CD14-positive monocyte (primary cell): ENCODE measurements at regions not wholly inside any gene's neighbourhood (a gene's known extent, or its start where the extent isn't known, plus 50 kb on each side); places are given as distances from the start of the nearest gene placed in this dataset.

Experiments
- DNase-seq, 3 donors: peaks; one replicate each; pipeline ENCODE4 v3.0.0-alpha.2; 2011 to 2022
- H2AFZ ChIP-seq: 2 replicates; pipeline ENCODE4 v1.6.0; 2012; ENCODE audit warnings: mild to moderate bottlenecking, low read depth, low read length, inconsistent platforms; ENCODE audit not compliant: insufficient read depth, poor library complexity, severe bottlenecking
- H3K27ac ChIP-seq, 2 donors: 1 replicate in 1 of 2; 2 replicates in 1 of 2; pipeline ENCODE4 v1.5.1; 2012 to 2013; ENCODE audit warnings: low read length in 2 of 2, control low read depth in 1 of 2, inconsistent platforms in 1 of 2, low read depth in 1 of 2, mild to moderate bottlenecking in 1 of 2
- H3K27me3 ChIP-seq, 2 donors: one replicate each; pipeline versions ENCODE4 v1.6.0 to v1.6.1; 2011 to 2013; ENCODE audit warnings: low read length in 2 of 2; ENCODE audit not compliant: control insufficient read depth in 2 of 2, insufficient read depth in 2 of 2
- H3K36me3 ChIP-seq, 2 donors: replicated peaks in 1 of 2; 1 replicate in 1 of 2; 2 replicates in 1 of 2; pipeline versions ENCODE4 v1.5.1 to v1.6.1; 2012 to 2013; ENCODE audit warnings: low read length in 2 of 2, control low read depth in 1 of 2, inconsistent platforms in 1 of 2, mild to moderate bottlenecking in 1 of 2; ENCODE audit not compliant: insufficient read depth in 2 of 2, control insufficient read depth in 1 of 2
- H3K4me1 ChIP-seq, 2 donors: 1 replicate in 1 of 2; 2 replicates in 1 of 2; pipeline versions ENCODE4 v1.5.1 to v1.6.1; 2012 to 2013; ENCODE audit warnings: low read length in 2 of 2, control low read depth in 1 of 2, inconsistent platforms in 1 of 2, mild to moderate bottlenecking in 1 of 2, moderate library complexity in 1 of 2; ENCODE audit not compliant: insufficient read depth in 2 of 2, control insufficient read depth in 1 of 2
- H3K4me2 ChIP-seq: replicated peaks from 2 replicates; pipeline ENCODE3; 2012; ENCODE audit warnings: low read length, moderate library complexity, mild to moderate bottlenecking; ENCODE audit not compliant: poor library complexity, severe bottlenecking; ENCODE audit errors: extremely low read depth
- H3K4me3 ChIP-seq, 3 experiments: fragments of 200-600 bp in 1 of 3; sonication (generic) in 1 of 3; replicated peaks in 1 of 3; 1 replicate in 2 of 3; 2 replicates in 1 of 3; pipeline ENCODE4 v1.5.1; 2011 to 2013; ENCODE audit warnings: low read length in 3 of 3, mild to moderate bottlenecking in 3 of 3, control low read depth in 2 of 3, low read depth in 2 of 3, inconsistent platforms in 1 of 3, moderate library complexity in 1 of 3
- H3K79me2 ChIP-seq: 2 replicates; pipeline ENCODE4 v1.6.0; 2012; ENCODE audit warnings: mild to moderate bottlenecking, control low read depth, inconsistent platforms, low read length, moderate library complexity; ENCODE audit not compliant: insufficient read depth
- H3K9ac ChIP-seq: 2 replicates; pipeline ENCODE4 v1.6.0; 2017; ENCODE audit warnings: low read length, mild to moderate bottlenecking; ENCODE audit not compliant: insufficient read depth, poor library complexity, severe bottlenecking
- H3K9me3 ChIP-seq, 2 donors: replicated peaks in 1 of 2; 1 replicate in 1 of 2; 2 replicates in 1 of 2; pipeline versions ENCODE4 v1.5.1 to v1.6.1; 2012 to 2013; ENCODE audit warnings: low read length in 2 of 2, control low read depth in 1 of 2; ENCODE audit not compliant: control insufficient read depth in 1 of 2, insufficient read depth in 1 of 2
- H4K20me1 ChIP-seq: 2 replicates; pipeline ENCODE4 v1.6.0; 2012; ENCODE audit warnings: mild to moderate bottlenecking, low read length, control low read depth, moderate library complexity; ENCODE audit not compliant: insufficient read depth
- H3K27ac Mint-ChIP-seq, 7 donors: one replicate each; pipeline ENCODE4 v1.8.0; 2020; ENCODE audit warnings: mild to moderate bottlenecking in 7 of 7, mixed read lengths in 7 of 7, moderate library complexity in 6 of 7, inconsistent platforms in 2 of 7
- H3K27me3 Mint-ChIP-seq, 3 donors: one replicate each; pipeline ENCODE4 v1.8.0; 2021 to 2022; ENCODE audit warnings: low read depth in 3 of 3, mild to moderate bottlenecking in 3 of 3, mixed read lengths in 3 of 3, moderate library complexity in 3 of 3, inconsistent platforms in 1 of 3
- H3K36me3 Mint-ChIP-seq, 2 donors: one replicate each; pipeline ENCODE4 v1.8.0; 2020; ENCODE audit warnings: mixed read lengths in 2 of 2, inconsistent platforms in 1 of 2, mild to moderate bottlenecking in 1 of 2
- H3K4me1 Mint-ChIP-seq: one replicate; pipeline ENCODE4 v1.8.0; 2020; ENCODE audit warnings: mild to moderate bottlenecking, mixed read lengths
- H3K4me3 Mint-ChIP-seq, 2 donors: one replicate each; pipeline ENCODE4 v1.8.0; 2020; ENCODE audit warnings: mild to moderate bottlenecking in 2 of 2, mixed read lengths in 2 of 2, moderate library complexity in 1 of 2
- H3K9me3 Mint-ChIP-seq, 7 donors: one replicate each; pipeline ENCODE4 v1.8.0; 2020 to 2022; ENCODE audit warnings: mixed read lengths in 7 of 7, mild to moderate bottlenecking in 6 of 7, moderate library complexity in 6 of 7, inconsistent platforms in 2 of 7
- WGBS: methylation state at CpG from one replicate; pipeline ENCODE4 v1.1.5; 2013; ENCODE audit warnings: missing lambda C conversion rate; ENCODE audit not compliant: insufficient coverage; 5-methylcytosine and 5-hydroxymethylcytosine counted together
- intact Hi-C, 2 donors: fragments of 100-400 bp; cut with micrococcal nuclease; formaldehyde crosslinking; loops; one replicate each; pipeline versions ENCODE4 v1.15.0 to v1.15.1; 2023
- TF ChIP-seq, protein P1 (sequence below): fragments of 200-600 bp; IDR thresholded peaks from one replicate; pipeline ENCODE4 v1.8.0; 2022; ENCODE audit warnings: antibody characterized with exemption, mild to moderate bottlenecking

DNA sequence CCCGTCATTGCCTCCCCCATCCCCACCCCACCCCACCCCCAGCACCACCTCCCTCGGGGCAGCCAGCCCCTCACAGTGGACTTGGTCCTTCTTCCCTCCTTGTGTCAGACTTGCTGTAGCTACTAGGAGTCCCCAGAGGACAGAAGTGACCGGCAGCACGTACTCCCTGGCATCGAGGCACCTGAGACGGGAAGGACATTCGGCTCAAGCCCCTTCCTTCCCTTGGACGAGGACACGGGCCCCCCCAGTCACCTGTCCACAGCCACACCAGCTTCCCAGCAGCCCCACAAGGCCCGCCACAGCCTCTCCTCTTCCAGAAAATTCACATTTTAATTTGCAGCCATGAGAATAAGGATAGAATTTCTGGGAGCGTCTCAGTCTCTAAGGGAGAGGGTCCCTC, 267.8 kb upstream of the SHH start:
- Histone ChIP-seq H3K36me3 (no peaks in the 10 kb centered on the region), H3K4me2 (no peak overlapping the region), H3K9ac (no peak overlapping the region), H2AFZ (no peak overlapping the region), H3K9me3 (peaks cover 0 to 2% of the 10 kb centered on the region in 2 donors), H3K4me1 (no peaks in the 10 kb centered on the region), H3K27me3 (no peaks in the 10 kb centered on the region), H3K79me2 (no peaks in the 10 kb centered on the region), H3K27ac (no peak overlapping the region), H3K4me3 (no peak overlapping the region), H4K20me1 (no peaks in the 10 kb centered on the region)
- intact Hi-C loops, result no loop called here
- H3K4me1 Mint-ChIP-seq, result no peaks in the 10 kb centered on the region
- H3K4me3 Mint-ChIP-seq, result no peak overlapping the region
- WGBS, result no CpG with 5 or more reads among the region's 11 CpGs
- H3K27ac Mint-ChIP-seq, result no peak overlapping the region
- H3K27me3 Mint-ChIP-seq, result peaks cover 3 to 5% (median 5%) of the 10 kb centered on the region in 3 donors
- TF ChIP-seq, protein P1, sequence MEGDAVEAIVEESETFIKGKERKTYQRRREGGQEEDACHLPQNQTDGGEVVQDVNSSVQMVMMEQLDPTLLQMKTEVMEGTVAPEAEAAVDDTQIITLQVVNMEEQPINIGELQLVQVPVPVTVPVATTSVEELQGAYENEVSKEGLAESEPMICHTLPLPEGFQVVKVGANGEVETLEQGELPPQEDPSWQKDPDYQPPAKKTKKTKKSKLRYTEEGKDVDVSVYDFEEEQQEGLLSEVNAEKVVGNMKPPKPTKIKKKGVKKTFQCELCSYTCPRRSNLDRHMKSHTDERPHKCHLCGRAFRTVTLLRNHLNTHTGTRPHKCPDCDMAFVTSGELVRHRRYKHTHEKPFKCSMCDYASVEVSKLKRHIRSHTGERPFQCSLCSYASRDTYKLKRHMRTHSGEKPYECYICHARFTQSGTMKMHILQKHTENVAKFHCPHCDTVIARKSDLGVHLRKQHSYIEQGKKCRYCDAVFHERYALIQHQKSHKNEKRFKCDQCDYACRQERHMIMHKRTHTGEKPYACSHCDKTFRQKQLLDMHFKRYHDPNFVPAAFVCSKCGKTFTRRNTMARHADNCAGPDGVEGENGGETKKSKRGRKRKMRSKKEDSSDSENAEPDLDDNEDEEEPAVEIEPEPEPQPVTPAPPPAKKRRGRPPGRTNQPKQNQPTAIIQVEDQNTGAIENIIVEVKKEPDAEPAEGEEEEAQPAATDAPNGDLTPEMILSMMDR, result no peak
- DNase-seq, result no peak
- H3K9me3 Mint-ChIP-seq, result peaks cover 0 to 2% (median 0%) of the 10 kb centered on the region in 7 donors
- H3K36me3 Mint-ChIP-seq, result no peaks in the 10 kb centered on the region

DNA sequence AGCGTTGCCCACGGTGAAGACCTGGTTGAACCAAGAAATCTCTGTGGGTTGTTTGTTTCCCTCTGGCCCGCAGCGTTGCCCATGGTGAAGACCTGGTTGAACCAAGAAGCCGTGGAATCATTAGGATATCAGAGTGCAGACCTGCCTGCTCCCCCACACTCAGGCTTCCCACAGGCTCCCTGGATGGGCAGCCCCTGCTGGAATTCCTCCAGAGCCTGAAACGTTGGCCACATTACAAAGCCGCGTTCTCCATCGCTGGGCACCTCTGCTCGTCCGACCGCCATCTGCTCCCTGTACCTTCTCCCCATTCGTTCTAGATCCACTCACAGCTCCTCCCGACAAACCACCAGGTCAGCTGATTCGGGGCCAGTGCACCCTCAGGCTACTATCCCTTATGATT, 266.9 kb upstream of the SHH start:
- Histone ChIP-seq H3K9ac (no peak overlapping the region), H3K9me3 (peaks cover 0 to 2% of the 10 kb centered on the region in 2 donors), H2AFZ (no peak overlapping the region), H3K27ac (no peak overlapping the region), H3K4me1 (no peaks in the 10 kb centered on the region), H3K4me3 (no peak overlapping the region), H3K79me2 (no peaks in the 10 kb centered on the region), H4K20me1 (no peaks in the 10 kb centered on the region), H3K27me3 (no peaks in the 10 kb centered on the region), H3K4me2 (no peak overlapping the region), H3K36me3 (no peaks in the 10 kb centered on the region)
- H3K27ac Mint-ChIP-seq, result no peak overlapping the region
- 90% methylated on average over 14 of the region's 15 CpGs for WGBS
- no peaks in the 10 kb centered on the region for H3K36me3 Mint-ChIP-seq
- no peaks in the 10 kb centered on the region for H3K4me1 Mint-ChIP-seq
- H3K4me3 Mint-ChIP-seq, result no peak overlapping the region
- intact Hi-C loops, result no loop called here
- H3K9me3 Mint-ChIP-seq, result peaks cover 0 to 6% (median 0%) of the 10 kb centered on the region in 7 donors
- DNase-seq, result no peak
- TF ChIP-seq, protein P1, result no peak
- H3K27me3 Mint-ChIP-seq, result peaks cover 3 to 5% (median 5%) of the 10 kb centered on the region in 3 donors
